ENCODE measurements at regions not wholly inside any gene's neighbourhood (a gene's known extent, or its start where the extent isn't known, plus 50 kb on each side); places are given as distances from the start of the nearest gene placed in this dataset.

- 53 to 57% methylated on average over 12 of the region's 12 CpGs for WGBS, 2 donors
- no peak for ATAC-seq
Observed at GRCh38 chr4:8741513-8742226, 130.0 kb downstream of the HMX1 start.

DNA sequence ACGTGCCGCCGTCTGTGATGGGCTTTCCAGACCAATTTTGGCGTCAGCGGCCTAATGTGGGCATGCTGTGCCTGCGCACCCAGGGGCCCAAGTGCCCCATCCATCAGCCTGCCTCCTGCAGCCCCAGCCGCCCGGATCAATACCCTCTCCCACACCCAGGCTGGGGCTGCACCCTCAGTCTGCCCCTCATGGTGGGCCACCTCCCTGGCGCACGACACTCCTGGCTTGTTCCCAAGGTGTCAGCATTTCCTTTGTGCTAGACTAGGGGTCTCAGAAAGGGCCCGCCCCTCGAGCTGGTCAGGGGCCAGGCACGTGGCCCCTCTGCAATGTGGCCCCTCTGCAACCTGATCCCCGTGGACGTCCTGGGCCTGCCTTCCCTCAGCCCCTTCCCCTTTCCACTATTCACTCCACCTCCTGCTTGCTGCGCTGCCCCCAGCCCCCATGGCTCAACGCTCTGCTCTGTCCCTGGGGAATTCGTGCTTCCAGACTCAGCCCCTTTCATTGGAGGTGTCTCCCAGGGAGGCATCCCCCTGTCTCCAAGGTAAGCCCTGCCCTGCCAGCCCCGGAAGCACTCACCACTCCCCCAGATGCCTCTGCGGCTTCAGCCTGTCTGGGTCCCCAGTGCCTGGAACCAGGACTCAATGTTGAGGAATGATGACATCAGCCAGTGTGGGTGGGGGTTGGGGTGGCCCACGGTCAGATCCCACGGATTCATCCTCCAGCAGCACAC lies 130.8 kb downstream of the HMX1 start:
- no peaks in the 10 kb centered on the region for H3K4me1 ChIP-seq
- intact Hi-C loops (cut with DNase I), result no loop called here
- no peaks in the 10 kb centered on the region for H3K9me3 ChIP-seq
- no peak overlapping the region for H3K4me3 ChIP-seq
- FAIRE-seq (no peak), DNase-seq (peak in 1 of 6 donors; percentile 4), ATAC-seq (no peak)
- TF ChIP-seq CTCF (IDR thresholded peaks at IDR 0.05), result no peak
- H3K36me3 ChIP-seq, result no peaks in the 10 kb centered on the region
- H3K27me3 ChIP-seq, result no peaks in the 10 kb centered on the region
- H3K27ac ChIP-seq, result no peak overlapping the region
- 41 to 49% methylated on average over 22 of the region's 22 CpGs for WGBS, 2 donors

More at GRCh38 chr4:8741513-8742226, 130.0 kb downstream of the HMX1 start:
- TF ChIP-seq CTCF (IDR thresholded peaks at IDR 0.05), result no peak
- DNase-seq (peak in 2 of 6 donors; percentile 3 to 34), FAIRE-seq (no peak)
- H3K4me1 ChIP-seq, result no peaks in the 10 kb centered on the region
- no peaks in the 10 kb centered on the region for H3K36me3 ChIP-seq
- H3K9me3 ChIP-seq, result no peaks in the 10 kb centered on the region
- H3K27me3 ChIP-seq, result no peaks in the 10 kb centered on the region
- intact Hi-C loops (cut with DNase I), result no loop called here
- no peak overlapping the region for H3K27ac ChIP-seq
- H3K4me3 ChIP-seq, result no peak overlapping the region

DNA sequence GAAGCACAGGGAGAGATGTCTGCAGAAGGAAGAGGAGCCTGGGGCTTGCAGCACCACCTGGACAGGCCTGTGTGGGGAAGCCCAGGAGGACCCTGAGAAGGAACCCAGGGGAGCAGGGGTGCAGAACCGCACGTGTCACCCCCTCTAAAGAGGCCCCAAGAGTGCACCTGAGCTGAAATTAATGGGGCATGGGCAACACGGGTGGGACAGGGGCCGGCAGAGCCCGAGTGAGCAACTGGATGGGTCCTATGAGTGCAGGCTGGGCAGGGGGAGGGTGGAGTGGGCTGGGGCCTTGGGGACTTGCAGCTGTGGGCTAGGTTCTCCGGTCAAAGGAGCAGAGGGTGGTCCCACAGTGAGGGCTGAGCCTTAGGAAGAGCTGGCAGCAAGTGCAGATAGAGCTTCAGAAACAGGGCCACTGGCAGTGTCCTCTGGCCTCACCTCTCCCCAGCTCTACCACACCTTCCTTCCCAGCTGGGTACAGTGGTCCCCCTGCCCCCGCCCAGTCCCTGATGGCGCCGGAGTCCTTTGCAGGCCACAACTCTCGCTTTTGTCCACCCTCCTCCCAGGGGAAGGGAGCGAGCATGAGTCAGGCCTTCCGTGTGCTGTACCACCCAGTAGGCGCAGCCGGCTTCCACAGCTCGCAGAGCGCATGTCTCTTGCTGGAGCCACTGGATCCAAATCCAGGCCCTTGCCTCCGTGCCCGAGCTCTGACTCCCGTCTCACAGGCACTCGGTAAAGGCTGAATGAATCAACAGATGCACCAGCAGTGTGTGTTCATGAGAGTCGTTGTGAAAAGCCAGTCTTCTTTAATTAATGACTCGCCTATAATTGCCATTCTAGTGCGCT lies 131.6 kb downstream of the HMX1 start:
- DNase-seq (no peak), ATAC-seq (no peak)
- intact Hi-C loops (cut with DNase I), result no loop called here

DNA sequence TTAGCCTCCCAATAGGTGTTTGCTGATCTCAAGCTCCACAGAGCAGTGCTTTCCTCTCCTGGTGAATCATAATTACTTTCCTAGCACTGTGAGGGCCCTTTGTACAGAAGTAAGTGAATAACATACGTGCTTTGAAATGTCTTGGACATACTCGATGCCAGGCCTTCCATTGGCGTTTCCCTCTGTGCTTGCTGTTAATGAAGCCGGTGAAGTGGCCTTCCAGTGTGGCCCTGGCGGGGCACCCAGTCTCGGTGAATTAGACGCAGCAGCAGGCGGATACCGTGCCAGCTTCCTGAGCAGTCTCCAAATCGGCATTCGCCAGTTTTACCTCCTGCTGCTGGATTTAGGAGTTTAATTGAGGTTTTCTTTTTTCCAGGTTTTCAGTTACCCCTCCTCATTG lies 132.3 kb downstream of the HMX1 start:
- TF ChIP-seq CTCF (IDR thresholded peaks at IDR 0.05), result no peak
- Histone ChIP-seq H3K9me3 (no peaks in the 10 kb centered on the region), H3K4me3 (no peak overlapping the region), H3K4me1 (no peaks in the 10 kb centered on the region), H3K36me3 (no peaks in the 10 kb centered on the region), H3K27ac (no peak overlapping the region), H3K27me3 (no peaks in the 10 kb centered on the region)
- FAIRE-seq (no peak), ATAC-seq (no peak), DNase-seq (no peak)
- WGBS, 2 donors, result 67 to 80% methylated on average over 11 of the region's 11 CpGs
- intact Hi-C loops (cut with DNase I), result no loop called here

More for the DNA sequence above, 131.6 kb downstream of the HMX1 start:
- Histone ChIP-seq H3K9me3 (no peaks in the 10 kb centered on the region), H3K27ac (no peak overlapping the region), H3K36me3 (no peaks in the 10 kb centered on the region), H3K4me3 (no peak overlapping the region), H3K4me1 (no peaks in the 10 kb centered on the region), H3K27me3 (no peaks in the 10 kb centered on the region)
- TF ChIP-seq CTCF (IDR thresholded peaks at IDR 0.05), result no peak
- FAIRE-seq, result no peak
- WGBS, 2 donors, result 49 to 57% methylated on average over 23 of the region's 23 CpGs
